ENCODE measurements at regions not wholly inside any gene's neighbourhood (a gene's known extent, or its start where the extent isn't known, plus 50 kb on each side); places are given as distances from the start of the nearest gene placed in this dataset.

- H3K9me3 ChIP-seq: no peaks in the 10 kb centered on the region
- 73 to 84% methylated on average over 3 to 4 of the region's 7 CpGs for WGBS, 2 donors (ENCODE audit: low coverage in 1 of 2)
Measured at GRCh38 chr9:117951127-117951526, 246.9 kb downstream of the TLR4 start.

DNA sequence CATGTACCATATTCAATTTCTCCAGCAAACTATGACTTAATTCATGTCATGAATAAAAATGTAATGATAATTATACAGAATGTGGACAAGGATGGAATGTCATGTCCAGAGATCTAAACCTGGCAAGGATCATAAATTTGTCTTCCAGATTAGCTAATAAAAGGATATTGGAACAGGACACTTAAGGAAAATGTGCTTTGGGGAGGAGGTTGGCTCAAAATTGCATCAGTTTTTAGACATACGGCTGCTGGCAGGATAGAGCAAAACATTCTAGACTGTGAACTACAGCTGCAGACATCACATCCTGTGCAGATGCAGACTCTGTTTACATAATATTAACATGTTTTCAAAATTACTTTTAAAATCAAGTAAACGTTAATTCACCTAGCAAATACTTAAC, 248.4 kb downstream of the TLR4 start:
- TF ChIP-seq EP300 (IDR thresholded peaks at IDR 0.05): no peak
- TF ChIP-seq POLR2AphosphoS5 (IDR thresholded peaks at IDR 0.05): no peak
- no peak for TF ChIP-seq CTCF (IDR thresholded peaks at IDR 0.05)
- TF ChIP-seq POLR2A (IDR thresholded peaks at IDR 0.05): no peak
- Histone ChIP-seq H3K9me3 (no peaks in the 10 kb centered on the region), H3K27me3 (no peaks in the 10 kb centered on the region), H3K4me3 (no peak overlapping the region), H3K36me3 (no peaks in the 10 kb centered on the region), H3K4me1 (no peaks in the 10 kb centered on the region), H3K27ac (no peak overlapping the region)
- WGBS, 2 donors (ENCODE audit: low coverage in 1 of 2): 18 to 21% methylated on average over 2 of the region's 2 CpGs
- ATAC-seq: no peak

More at GRCh38 chr9:117951127-117951526, 246.9 kb downstream of the TLR4 start:
- no peaks in the 10 kb centered on the region for H3K36me3 ChIP-seq
- no peak overlapping the region for H3K4me3 ChIP-seq
- no peaks in the 10 kb centered on the region for H3K27me3 ChIP-seq
- H3K4me1 ChIP-seq: no peaks in the 10 kb centered on the region
- TF ChIP-seq POLR2AphosphoS5 (IDR thresholded peaks at IDR 0.05) (no peak), POLR2A (IDR thresholded peaks at IDR 0.05) (no peak), EP300 (IDR thresholded peaks at IDR 0.05) (no peak), CTCF (IDR thresholded peaks at IDR 0.05) (no peak)
- H3K27ac ChIP-seq: no peak overlapping the region
- ATAC-seq: no peak

DNA sequence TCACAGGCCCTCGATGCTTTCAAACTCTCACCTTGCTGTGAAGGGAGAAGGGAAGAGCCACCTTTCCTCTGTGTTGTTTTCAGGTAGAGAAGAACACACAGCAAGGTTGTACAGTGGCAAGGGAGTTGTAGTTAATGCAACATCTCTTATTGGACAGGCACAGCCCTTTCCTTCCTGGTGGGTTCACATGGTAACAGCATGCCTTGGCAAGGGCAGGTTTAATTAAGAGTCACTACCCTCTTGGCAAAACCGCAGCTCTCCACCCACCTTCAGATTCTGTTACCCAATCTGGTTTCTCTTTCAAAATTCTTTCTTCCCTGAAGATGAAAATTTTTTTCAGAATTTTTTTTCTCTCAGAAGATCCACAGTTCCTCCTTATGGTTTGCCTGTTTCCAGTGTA, 253.1 kb downstream of the TLR4 start:
- H3K4me1 ChIP-seq: no peaks in the 10 kb centered on the region
- no peaks in the 10 kb centered on the region for H3K36me3 ChIP-seq
- WGBS, 2 donors (ENCODE audit: low coverage in 1 of 2): 51 to 73% methylated on average over 2 of the region's 2 CpGs
- ATAC-seq: no peak
- no peak for TF ChIP-seq POLR2AphosphoS5 (IDR thresholded peaks at IDR 0.05)
- no peaks in the 10 kb centered on the region for H3K27me3 ChIP-seq
- H3K27ac ChIP-seq: no peak overlapping the region
- no peaks in the 10 kb centered on the region for H3K9me3 ChIP-seq
- H3K4me3 ChIP-seq: no peak overlapping the region

- ATAC-seq: no peak
- Histone ChIP-seq H3K27ac (no peak overlapping the region), H3K4me3 (no peak overlapping the region), H3K4me1 (no peaks in the 10 kb centered on the region), H3K27me3 (no peaks in the 10 kb centered on the region), H3K9me3 (no peaks in the 10 kb centered on the region), H3K36me3 (no peaks in the 10 kb centered on the region)
- TF ChIP-seq EP300 (IDR thresholded peaks at IDR 0.05): no peak
- TF ChIP-seq POLR2AphosphoS5 (IDR thresholded peaks at IDR 0.05): no peak
- no peak for TF ChIP-seq CTCF (IDR thresholded peaks at IDR 0.05)
- TF ChIP-seq POLR2A (IDR thresholded peaks at IDR 0.05): no peak
- WGBS, 2 donors (ENCODE audit: low coverage in 1 of 2): 93% methylated on average over 2 of the region's 2 CpGs; no CpG with 5 or more reads in 1 of the 2 donors
Measured at GRCh38 chr9:117958726-117959125, 254.5 kb downstream of the TLR4 start.

DNA sequence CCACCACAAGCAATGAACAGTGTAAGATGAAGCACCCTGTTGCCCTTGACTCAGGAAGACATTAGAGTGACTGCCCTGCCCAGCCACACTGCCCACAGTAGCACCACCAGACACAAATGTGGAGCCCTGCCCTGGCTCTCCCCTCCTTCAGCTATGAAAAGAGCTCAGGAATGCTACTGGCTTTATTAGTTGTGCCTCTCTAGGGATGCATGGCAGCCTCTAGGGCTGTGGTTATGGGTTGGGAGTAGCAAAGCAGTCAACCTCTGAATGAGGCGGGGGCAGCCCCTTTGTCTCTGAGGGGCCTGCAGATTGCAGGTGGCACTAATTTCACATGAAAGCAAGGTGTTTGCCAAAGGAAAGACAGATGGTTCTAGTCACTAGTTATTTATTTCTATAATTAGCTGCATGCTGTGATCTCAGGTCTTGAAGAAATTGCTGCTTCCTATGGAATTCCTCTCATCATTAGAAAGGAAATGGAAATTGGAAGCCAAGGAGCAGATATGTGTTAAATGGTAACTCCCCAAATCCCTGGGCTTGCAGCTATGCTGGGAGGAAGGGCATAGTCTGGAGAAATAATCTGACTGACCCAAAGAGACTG, 259.4 kb downstream of the TLR4 start:
- no peak for TF ChIP-seq POLR2AphosphoS5 (IDR thresholded peaks at IDR 0.05)
- TF ChIP-seq EP300 (IDR thresholded peaks at IDR 0.05): no peak
- TF ChIP-seq CTCF (IDR thresholded peaks at IDR 0.05): no peak
- TF ChIP-seq POLR2A (IDR thresholded peaks at IDR 0.05): no peak
- H3K27me3 ChIP-seq: no peaks in the 10 kb centered on the region
- no peak overlapping the region for H3K4me3 ChIP-seq
- no peaks in the 10 kb centered on the region for H3K4me1 ChIP-seq
- H3K9me3 ChIP-seq: no peaks in the 10 kb centered on the region
- ATAC-seq: no peak
- no CpG with 5 or more reads among the region's 1 CpG for WGBS, 2 donors (ENCODE audit: low coverage in 1 of 2)
- no peaks in the 10 kb centered on the region for H3K36me3 ChIP-seq
- no peak overlapping the region for H3K27ac ChIP-seq
